Middle frontal gyrus (tissue), 1 donor: ENCODE measurements at regions not wholly inside any gene's neighbourhood (a gene's known extent, or its start where the extent isn't known, plus 50 kb on each side); places are given as distances from the start of the nearest gene placed in this dataset.

Experiments
- DNase-seq: peaks from one replicate; pipeline ENCODE4 v3.0.0-alpha.2; 2015; ENCODE audit warnings: low spot score; ENCODE audit errors: extremely low spot score

DNA sequence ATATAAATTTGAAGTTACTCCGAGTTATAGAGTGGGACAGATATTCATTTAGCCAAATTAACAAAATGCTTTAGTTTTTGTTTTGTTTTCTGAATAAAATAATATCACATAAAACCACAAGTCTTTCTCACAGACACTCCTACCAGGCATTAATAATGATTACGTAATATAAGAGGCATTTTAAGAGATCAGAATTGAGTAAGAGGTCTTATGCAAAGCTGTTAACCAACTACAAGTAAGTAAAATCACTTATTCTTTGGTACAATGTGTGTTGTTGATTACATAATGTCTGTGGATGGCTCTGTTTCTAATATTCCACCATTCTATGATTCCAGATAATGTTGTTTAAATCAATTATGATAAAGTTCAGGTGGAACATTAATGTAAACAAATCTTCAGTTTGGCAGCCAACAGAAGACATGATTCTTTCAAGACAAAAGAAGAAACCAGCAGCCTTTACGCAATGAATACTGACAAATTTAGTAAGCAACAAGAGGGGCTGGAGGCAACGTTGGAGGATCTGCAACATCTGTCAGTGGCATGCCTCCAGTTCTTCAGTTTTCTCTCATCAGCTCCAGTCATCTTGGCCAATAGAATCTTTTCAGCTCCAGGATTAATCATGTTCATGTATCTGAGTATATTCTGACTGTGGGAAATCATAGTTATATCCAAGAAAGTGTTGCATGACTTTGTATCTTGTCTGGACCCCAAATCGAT is 403.8 kb downstream of the SLITRK5 start:
- no peak for DNase-seq

DNA sequence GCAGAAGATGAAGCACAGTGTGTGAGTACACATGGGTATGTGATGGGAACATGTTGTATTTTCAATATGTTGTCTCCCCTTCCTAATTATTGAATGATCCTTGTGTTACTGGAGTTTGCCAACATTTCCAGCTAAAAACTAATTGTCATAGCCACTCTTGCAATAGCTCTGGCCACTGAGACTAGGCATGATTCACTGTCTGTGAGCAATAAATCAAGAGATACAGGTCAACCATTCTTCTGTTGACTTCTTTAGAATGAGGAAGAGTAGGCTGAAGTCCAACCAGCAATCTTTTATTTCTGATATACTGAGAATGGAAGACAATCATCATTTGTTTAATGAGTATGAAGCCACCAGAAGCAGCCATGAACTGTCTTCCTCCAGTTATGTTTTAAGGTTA is 413.9 kb downstream of the SLITRK5 start:
- no peak for DNase-seq

DNA sequence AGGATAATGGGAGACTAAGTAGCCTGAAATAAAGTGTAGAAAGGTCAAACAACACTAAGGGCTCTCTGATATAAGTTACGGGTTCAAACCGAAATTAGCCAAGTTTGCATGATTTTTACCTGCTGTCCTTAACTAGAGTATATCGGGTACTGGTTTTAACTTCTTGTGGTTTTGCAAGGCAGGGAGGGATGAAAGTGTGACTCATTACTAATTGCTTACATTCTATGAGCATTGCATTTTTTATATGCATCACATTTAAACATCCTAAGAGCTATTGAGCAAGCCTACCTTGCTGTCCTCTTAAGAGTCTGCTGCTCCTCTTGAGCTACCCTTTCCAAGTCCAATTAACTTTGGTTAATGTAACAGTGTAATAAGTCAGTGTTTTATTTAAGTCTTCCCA is 415.4 kb downstream of the SLITRK5 start:
- DNase-seq = no peak

DNA sequence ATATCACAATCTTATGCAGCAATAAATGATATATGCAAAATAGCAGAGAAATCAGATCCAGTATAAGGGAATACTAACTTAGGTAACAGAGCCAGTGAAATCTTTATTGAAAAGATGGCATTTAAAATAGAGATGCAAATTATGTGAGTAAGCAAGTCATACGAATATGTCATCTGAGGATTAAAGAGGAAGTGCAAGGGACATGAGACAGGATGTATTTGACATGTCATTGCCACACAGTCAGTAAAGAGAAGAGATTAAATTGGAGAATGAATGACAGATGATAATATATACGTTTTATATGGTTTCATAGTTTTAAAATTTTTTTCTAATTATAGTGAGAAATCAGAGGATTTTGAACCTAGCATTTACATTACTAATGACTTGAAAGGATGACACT is 426.4 kb downstream of the SLITRK5 start:
- DNase-seq = no peak

DNA sequence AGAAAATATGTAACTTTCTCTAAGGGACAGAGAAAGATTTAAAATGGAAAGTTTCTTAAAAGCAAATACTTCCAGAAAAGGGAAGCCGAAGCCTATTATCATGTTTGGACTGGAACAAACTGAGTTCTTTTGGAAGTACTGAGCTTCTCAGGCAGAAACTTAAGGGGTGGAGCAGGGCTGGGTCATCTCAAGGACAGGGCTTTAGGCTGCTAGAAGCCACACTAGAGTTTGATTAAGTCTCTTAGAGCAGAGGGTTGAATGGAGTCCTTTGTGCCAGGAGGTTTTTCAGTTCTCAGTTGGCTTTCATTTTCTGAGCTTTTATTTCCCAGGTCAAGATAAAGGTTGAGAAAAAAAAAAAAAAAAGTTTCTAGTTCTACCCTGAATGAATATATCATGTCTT is 432.7 kb downstream of the SLITRK5 start:
- no peak for DNase-seq

DNA sequence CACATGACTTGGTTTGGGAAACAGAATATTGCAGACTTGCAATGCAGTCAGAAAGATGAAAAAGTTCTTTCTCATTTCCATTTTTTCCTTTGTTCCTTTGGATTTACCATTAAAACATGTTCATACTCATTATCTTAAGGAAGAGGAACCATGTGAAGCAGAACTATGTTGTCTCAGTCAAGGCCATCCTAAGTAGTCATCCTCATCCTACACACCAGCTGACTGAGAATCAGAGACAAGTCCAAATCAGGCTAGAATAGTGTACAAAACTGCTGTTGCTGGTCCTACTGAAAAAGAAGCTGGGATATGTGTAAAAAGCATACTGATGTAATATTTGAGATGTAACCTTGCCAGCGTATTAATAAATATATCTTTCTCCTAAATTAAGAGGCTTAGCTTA is 433.4 kb downstream of the SLITRK5 start:
- DNase-seq = no peak

DNA sequence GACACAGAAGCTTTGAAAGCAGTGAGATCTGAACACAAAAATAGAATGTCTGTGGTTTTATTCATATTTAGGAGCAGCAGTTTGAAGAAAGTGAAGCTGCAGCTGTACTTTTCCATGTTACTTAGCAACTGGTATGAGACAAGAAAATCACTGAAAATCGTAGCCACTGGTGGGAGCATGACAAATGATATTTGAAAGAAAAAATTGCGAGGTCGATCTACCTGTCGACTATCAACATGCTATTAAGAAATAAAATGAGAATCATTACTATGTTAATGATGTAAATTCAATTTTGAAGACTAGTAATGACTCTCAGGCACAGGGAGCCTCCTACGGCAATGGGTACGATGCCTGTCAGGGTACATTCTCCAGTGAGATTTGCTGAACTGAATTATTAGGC is 436.4 kb downstream of the SLITRK5 start:
- DNase-seq = peak; percentile 47

DNA sequence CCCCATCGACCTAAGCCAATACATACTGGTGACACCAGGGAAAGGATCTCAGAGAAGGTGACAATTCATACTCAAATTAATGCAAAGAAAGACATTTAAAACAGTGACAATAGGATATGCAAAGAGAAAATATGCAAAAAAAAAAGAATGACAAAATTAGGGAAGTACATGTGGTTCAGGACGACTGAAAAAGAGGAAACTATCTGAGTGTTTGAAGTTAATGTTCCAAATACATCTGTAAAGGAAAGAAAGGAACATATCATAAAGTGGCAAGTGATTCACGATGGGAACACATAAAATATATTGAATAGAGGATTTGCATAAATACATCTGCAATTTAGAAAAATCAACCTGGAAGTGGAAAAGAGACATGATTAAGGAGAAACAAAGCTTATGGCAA is 441.4 kb downstream of the SLITRK5 start:
- no peak for DNase-seq

DNA sequence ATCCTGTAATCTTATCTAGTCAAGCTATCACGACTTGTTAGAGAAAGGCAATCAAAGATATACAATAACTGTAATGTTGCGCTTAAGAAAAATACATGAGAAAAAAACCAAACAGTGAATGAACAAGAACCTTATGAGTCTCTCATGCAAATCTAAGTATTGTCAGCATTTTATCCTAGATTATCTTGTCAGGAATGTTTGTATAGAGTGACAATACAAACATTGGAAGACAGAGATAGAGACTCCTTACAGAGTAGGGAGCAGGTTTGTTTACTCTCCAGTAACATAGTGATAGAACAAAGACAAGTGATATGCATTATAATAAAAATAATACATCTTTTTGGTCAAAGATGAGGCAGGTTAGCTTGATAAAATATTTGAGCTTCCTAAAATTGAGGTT is 444.8 kb downstream of the SLITRK5 start:
- no peak for DNase-seq

DNA sequence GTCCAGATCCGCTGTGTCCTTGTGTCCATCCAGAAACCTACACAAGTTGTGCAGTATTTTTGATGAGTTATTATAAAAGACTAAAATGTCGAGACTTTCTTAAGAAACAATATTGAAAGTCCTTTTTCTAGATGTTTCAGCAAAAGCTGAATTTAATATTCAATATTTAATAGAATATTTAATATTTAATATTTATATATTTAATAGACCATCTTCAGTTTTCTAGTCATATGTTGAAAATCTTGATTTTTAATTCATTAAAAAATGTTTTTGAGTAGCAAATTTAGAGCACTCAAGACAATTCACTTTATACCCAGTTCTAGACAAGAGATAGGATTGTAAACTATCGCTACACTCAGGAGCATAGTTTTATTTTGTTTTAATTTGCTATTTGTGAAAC is 447.8 kb downstream of the SLITRK5 start:
- DNase-seq = no peak

DNA sequence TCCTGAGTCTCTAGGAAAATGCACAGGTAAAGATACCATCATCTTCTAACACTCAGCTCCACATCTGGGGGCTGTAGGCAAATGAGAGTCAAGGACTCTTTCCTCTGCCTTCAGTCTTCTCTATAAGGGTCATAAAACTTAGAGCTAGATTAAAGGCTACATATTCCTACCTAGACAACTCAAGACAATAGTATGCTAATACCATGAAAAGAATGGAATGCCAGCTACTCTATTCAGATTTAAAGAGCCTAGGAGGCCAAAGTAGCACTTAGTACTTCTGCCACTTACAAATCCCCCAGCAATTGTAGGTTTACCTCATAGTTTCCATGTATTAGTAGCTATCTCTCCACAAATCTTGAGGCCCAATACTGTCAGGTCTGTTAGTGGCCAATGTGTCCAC is 453.0 kb downstream of the SLITRK5 start:
- no peak for DNase-seq

DNA sequence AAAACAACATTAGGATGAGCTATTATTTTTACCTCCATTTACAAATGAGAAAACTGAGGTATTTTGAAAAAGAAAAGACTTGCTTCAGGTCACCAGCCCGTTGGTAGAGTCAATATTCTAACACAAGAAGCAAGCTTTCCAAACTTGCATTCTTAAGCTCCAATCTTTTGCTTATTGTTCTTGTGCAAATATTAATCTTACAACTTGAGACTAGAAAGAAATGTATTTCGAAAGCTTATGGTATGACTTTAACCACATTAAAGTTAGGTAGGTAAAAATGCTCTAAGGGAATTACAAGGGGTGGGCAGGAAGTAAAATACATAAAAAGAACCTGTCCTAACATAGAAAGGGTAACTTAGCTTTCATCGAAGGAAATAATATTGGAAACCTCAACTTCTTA is 453.9 kb downstream of the SLITRK5 start:
- DNase-seq = no peak

DNA sequence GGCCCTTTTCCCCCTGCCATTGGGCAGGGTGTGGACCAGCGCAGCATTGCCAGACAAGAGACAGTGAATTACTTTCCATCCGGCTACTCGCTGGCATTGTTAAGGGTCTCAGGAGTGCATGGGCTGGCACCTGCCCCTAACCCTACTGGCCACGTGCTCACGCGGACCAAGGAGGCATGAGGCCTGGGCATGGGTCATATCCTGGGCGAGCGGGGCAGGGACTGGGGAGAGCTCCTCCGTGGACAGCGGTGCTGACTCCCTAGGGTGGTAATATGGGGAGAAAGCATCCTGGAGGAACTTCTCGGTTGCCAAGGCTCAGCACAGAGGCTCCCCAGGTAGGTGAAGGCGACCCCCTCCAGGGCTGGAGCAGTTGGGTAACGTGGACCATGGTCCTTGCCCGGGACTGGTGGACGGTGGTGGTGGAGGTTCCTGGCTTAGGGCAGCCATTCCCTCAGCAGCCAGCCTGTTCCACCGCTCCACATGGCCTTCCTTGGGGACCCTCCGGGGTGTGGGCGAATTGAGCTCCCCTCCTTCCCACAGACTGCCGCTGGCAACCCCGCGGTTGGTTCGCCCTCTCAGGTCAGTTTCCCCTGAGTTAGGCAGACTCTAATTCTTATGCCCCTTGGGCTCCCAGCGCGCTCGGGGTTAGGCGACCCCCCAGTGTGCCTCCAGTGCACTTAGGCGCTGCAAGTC is 465.1 kb downstream of the SLITRK5 start:
- DNase-seq = no peak

DNA sequence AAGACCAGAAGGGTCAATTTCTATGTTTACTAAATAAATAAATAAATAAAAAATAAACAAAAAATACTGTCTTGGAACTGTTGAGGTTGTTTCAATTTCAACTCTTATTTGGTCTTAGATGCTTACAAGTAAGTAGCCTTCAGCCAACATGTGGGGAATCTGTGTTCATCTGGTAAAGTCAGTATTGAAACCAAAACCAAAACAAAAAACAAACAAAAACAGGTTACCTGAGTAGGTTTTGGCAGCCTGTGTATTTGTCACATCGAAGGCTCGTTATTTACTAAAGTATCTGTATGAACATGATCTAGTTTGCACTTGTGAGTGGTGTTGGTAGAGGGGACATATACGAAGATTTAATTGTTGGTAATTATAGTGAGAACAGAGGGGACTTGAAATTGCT is 471.5 kb downstream of the SLITRK5 start:
- DNase-seq = no peak

DNA sequence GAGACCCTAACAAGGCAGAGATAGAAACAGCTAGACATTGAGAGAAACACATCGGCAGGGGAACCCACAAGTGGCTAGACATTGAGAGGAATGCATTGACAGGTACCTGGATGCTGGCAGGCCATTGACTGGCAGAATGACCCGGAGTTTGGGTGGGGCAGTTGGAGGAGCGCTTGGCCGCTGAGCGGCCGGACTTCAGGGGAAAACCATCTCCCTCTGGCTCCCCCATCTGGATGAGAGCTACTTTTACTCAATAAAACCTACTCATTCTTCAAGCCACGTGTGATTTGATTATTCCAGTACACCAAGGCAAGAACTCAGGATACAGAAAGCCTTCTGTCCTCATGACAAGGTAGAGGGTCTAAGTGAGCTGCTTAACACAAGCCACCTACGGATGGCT is 473.4 kb downstream of the SLITRK5 start:
- no peak for DNase-seq

DNA sequence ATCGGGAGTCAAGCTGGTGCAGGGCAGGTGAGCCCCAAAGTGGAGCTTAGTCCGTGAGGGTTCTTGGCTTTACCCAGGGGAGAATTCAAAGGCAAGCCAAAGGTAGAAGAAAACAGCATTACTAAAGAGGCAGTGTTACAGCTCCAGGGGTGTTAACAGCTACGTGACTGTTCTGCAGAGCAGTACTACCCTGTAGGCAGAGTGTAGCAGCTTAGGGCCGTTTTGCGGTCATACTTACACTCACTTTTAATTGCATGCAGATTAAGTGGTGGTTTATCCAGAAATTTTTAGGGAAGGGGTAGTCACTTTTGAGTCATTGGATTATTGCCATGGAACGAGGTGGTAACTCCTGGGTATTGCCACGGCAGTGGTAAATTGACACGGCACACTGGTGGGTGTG is 482.2 kb downstream of the SLITRK5 start:
- no peak for DNase-seq

DNA sequence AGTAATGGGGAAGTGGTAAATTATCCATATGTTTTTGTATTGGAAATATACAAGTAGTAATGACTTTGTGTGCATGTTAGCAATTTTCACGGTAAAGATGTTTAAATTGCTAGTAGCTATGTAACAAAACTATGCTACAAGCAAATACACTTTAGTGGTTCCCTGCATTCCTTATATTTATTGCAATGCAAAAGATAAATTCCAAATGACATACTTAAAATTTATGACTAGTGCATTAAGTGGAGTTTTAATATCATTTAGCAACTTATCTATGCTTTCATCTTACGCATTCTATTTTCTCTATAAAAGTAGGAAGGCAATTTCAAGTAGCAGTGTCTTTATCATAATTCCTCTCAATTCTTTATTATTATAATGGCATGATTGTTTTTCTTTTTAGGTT is 482.8 kb downstream of the SLITRK5 start:
- DNase-seq = no peak

DNA sequence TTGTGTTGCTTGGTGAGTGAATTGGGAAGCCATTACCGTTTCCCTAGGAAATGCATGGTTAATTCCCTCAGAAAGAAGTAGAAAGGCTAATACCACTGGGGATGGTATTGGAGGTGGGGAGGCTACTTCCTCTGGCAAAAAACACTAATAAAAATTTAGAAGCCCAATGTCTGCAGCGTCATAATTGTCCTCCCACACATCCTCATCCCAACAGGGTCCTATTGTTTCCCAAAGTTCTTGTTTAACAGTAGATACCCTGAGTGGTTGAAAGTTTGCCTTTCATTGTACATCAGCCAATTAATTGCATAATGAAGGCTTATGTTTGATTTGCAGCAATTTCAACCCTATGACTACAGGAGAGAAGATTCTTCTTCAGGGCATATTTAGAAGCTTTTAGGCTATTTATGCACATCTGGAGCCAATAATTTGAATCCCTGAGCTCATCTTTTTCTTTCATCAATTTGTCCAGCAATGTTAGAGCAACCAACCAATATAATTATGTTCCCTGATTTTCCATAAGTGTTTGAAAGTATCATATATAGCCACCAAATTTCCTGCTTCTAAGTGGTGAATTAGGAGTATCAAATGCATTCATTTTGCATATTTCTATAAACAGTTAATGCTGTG is 491.0 kb downstream of the SLITRK5 start:
- no peak for DNase-seq

DNA sequence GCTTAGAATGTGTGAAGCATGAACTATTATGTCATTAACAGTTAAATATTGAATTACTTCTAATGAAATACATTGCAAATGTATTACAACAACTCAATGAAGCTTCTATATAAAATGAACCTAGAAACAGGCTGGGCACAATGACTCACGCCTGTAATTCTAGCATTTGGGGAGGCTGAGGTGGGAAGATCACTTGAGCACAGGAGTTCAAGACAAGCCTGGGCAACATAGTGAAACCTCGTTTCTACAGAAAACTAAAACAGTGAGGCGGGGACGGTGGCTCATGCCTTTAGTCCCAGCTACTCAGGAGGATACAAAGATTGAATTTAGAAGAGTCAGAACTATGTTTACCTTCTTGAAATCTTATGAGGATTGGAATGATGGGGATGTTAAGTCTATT is 505.1 kb downstream of the SLITRK5 start:
- DNase-seq = no peak

DNA sequence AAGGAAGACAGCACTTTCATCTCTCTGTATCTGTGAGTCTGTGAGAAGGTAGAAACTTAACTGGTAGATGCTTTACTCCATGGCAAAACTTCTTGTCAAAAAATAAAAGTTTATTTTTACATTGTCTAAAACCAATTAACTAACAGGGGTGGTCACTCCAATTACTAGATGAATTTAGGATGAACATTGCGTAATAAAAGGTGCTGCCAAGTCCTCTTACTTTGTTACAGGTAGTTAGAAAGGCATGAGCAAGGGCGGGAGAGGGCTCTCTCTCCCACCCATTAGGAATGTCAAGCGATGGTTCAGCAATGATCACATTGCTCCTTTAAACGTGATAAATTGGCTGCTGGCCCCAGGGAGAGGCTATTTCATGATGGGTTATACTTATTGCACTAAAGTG is 512.3 kb downstream of the SLITRK5 start:
- no peak for DNase-seq

DNA sequence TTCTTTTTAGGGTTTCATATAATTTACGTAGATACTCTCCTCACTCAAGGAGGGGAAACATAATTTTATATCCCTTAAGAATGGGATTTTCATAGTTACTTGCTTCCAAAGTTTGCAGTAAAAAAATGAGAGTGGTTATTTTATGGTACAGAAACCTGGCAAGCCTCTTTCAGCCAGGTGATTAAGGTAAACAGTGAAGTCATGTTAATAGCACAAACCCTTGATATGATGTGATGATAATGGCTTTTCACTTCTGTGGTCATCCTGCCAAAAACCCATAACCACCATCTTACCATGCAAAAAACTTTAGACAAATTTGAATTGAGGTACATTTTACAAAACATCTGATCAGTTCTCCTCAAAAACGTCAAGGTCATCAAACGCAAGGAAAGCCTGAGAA is 517.8 kb downstream of the SLITRK5 start:
- DNase-seq = no peak

DNA sequence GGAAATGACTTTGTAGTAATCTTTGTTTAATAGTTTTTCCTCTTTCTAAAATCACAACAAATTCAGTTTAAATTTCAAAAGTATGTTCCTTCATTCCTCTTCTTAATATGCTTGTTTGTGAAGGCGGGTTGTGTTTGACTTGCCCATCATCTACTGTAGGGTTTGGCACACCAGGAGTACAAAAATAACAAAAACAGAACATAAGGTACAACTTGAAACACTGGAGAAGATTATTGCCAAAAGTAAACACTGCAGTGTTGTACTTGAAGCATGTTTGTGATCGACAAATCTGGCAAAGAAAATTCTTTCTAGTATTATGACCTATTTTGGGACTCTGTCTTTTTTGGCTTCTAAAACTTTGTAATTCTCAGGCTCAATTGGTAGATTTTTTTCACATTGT is 518.6 kb downstream of the SLITRK5 start:
- DNase-seq = peak; percentile 5

DNA sequence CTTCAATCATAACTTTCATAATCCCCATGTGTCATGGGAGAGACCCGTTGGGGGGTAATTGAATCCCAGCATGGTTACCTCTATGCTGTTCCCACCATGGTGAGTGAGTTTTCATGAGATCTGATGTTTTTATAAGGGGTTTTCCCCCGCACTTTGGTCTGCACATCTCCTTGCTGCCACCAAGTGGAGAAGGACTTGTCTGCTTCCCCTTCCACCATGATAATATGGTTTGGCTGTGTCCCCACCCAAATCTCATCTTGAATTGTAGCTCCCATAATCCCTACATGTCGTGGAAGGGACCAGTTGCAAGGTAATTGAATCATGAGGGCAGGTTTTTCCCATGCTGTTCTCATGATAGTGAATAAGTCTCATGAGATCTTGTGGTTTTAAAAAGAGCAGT is 524.9 kb downstream of the SLITRK5 start:
- DNase-seq = no peak
